ENCODE measurements at regions not wholly inside any gene's neighbourhood (a gene's known extent, or its start where the extent isn't known, plus 50 kb on each side); places are given as distances from the start of the nearest gene placed in this dataset.
"Not testable (repeated sequence)": the region's sequence is repeated elsewhere in the genome, so short reads cannot be mapped to it uniquely, and the experiment has no call there.

GRCh38 chr11:50088231-50088630 lies 55.6 kb downstream of the OR4C45 start:
- no peak for TF ChIP-seq CTCF (conservative IDR thresholded peaks at IDR 0.05)
- no peak overlapping the region for H3K27ac ChIP-seq

- H3K27ac ChIP-seq, result no peak overlapping the region
- no peak for TF ChIP-seq CTCF (conservative IDR thresholded peaks at IDR 0.05)
These were observed 65.6 kb downstream of the OR4C45 start for GRCh38 chr11:50098186-50098725.

GRCh38 chr11:50102916-50103315 lies 70.2 kb downstream of the OR4C45 start:
- no peak overlapping the region for H3K27ac ChIP-seq
- TF ChIP-seq CTCF (conservative IDR thresholded peaks at IDR 0.05), result no peak

- H3K27ac ChIP-seq, result not testable (repeated sequence)
These were observed 108.0 kb downstream of the OR4C45 start for GRCh38 chr11:50140686-50141085.

- not testable (repeated sequence) for H3K27ac ChIP-seq
These were observed 113.6 kb downstream of the OR4C45 start for GRCh38 chr11:50146308-50146707.

GRCh38 chr11:50147946-50148345 lies 115.3 kb downstream of the OR4C45 start:
- H3K27ac ChIP-seq, result not testable (repeated sequence)

- no peak overlapping the region for H3K27ac ChIP-seq
- no peak for TF ChIP-seq CTCF (conservative IDR thresholded peaks at IDR 0.05)
These were observed 122.8 kb downstream of the OR4C45 start for GRCh38 chr11:50155508-50155907.

- no peak overlapping the region for H3K27ac ChIP-seq
- no peak for TF ChIP-seq CTCF (conservative IDR thresholded peaks at IDR 0.05)
These were observed 131.4 kb downstream of the OR4C45 start for GRCh38 chr11:50164050-50164449.

GRCh38 chr11:50169634-50170033 lies 137.0 kb downstream of the OR4C45 start:
- no peak overlapping the region for H3K27ac ChIP-seq
- TF ChIP-seq CTCF (conservative IDR thresholded peaks at IDR 0.05), result no peak
